Fibroblast of lung (primary cell): ENCODE measurements at regions not wholly inside any gene's neighbourhood (a gene's known extent, or its start where the extent isn't known, plus 50 kb on each side); places are given as distances from the start of the nearest gene placed in this dataset.

Experiments used
- DNase-seq, 2 donors: peaks; one replicate each; pipeline versions ENCODE4 v3.0.0 to v3.0.0-alpha.2; 2010; ENCODE audit warnings: low read depth in 2 of 2
- H2AFZ ChIP-seq: 2 replicates; pipeline ENCODE4 v1.5.1; 2012; ENCODE audit warnings: low read length, control low read depth, inconsistent platforms
- H3K27ac ChIP-seq: 2 replicates; pipeline ENCODE4 v1.5.1; 2011; ENCODE audit warnings: low read length, control low read depth; ENCODE audit not compliant: insufficient read depth
- H3K27me3 ChIP-seq: 2 replicates; pipeline ENCODE4 v1.5.1; 2011; ENCODE audit warnings: mild to moderate bottlenecking, low read length; ENCODE audit not compliant: control insufficient read depth, insufficient read depth
- H3K36me3 ChIP-seq: 2 replicates; pipeline ENCODE4 v1.5.1; 2011; ENCODE audit warnings: low read length; ENCODE audit not compliant: control insufficient read depth, insufficient read depth
- H3K4me1 ChIP-seq: 2 replicates; pipeline ENCODE4 v1.5.1; 2011; ENCODE audit warnings: low read length; ENCODE audit not compliant: control insufficient read depth, insufficient read depth; ENCODE audit errors: extremely low read depth
- H3K4me2 ChIP-seq: 2 replicates; pipeline ENCODE4 v1.5.1; 2011; ENCODE audit warnings: low read length, control low read depth; ENCODE audit not compliant: insufficient read depth; ENCODE audit errors: extremely low read depth
- H3K4me3 ChIP-seq, 4 experiments: fragments of 200-600 bp in 1 of 4; sonication (generic) in 1 of 4; replicated peaks in 1 of 4; 2 replicates each; pipeline ENCODE4 v1.5.1; 2011 to 2016; ENCODE audit warnings: low read length in 4 of 4, low read depth in 3 of 4, mild to moderate bottlenecking in 3 of 4, control low read depth in 2 of 4, inconsistent platforms in 1 of 4, mixed read lengths in 1 of 4; ENCODE audit not compliant: insufficient read depth in 1 of 4; ENCODE audit errors: control extremely low read depth in 1 of 4
- H3K79me2 ChIP-seq: 2 replicates; pipeline ENCODE4 v1.5.1; 2012; ENCODE audit warnings: mild to moderate bottlenecking, low read length, inconsistent platforms; ENCODE audit not compliant: control insufficient read depth, insufficient read depth
- H3K9ac ChIP-seq: 2 replicates; pipeline ENCODE4 v1.5.1; 2011; ENCODE audit warnings: mild to moderate bottlenecking, low read length, control low read depth; ENCODE audit not compliant: insufficient read depth
- H3K9me3 ChIP-seq: 2 replicates; pipeline ENCODE4 v1.5.1; 2012; ENCODE audit warnings: low read depth, low read length; ENCODE audit not compliant: control insufficient read depth, insufficient read depth
- H4K20me1 ChIP-seq: 2 replicates; pipeline ENCODE4 v1.5.1; 2011; ENCODE audit warnings: low read length; ENCODE audit not compliant: control insufficient read depth, insufficient read depth; ENCODE audit errors: extremely low read depth
- CTCF ChIP-seq, 2 donors: IDR thresholded peaks in 1 of 2; conservative IDR thresholded peaks in 1 of 2; 1 replicate in 1 of 2; 2 replicates in 1 of 2; pipeline ENCODE4 v1.5.1; 2011 to 2012; ENCODE audit warnings: low read length in 2 of 2, control low read depth in 1 of 2, inconsistent platforms in 1 of 2, low read depth in 1 of 2, mild to moderate bottlenecking in 1 of 2
- EZH2 ChIP-seq: IDR thresholded peaks from 2 replicates; pipeline ENCODE4 v1.5.1; 2012; ENCODE audit warnings: low read length, control low read depth, mild to moderate bottlenecking; ENCODE audit errors: missing control alignments

GRCh38 chr4:30462445-30463090, 257.6 kb upstream of the PCDH7 start:
- H3K27me3 ChIP-seq: no peaks in the 10 kb centered on the region
- no peaks in the 10 kb centered on the region for H4K20me1 ChIP-seq
- H3K27ac ChIP-seq: no peak overlapping the region
- no peaks in the 10 kb centered on the region for H3K4me1 ChIP-seq
- H3K79me2 ChIP-seq: no peaks in the 10 kb centered on the region
- no peaks in the 10 kb centered on the region for H3K36me3 ChIP-seq
- no peak overlapping the region for H2AFZ ChIP-seq
- no peak overlapping the region for H3K4me2 ChIP-seq
- H3K9me3 ChIP-seq: no peaks in the 10 kb centered on the region
- DNase-seq: no peak
- TF ChIP-seq CTCF (conservative IDR thresholded peaks at IDR 0.05 in 1 of 2, IDR thresholded peaks at IDR 0.05 in 1 of 2; ENCODE audit: low read depth in 1 of 2, low read length in 2 of 2): no peak
- TF ChIP-seq EZH2: no peak
- no peak overlapping the region for H3K9ac ChIP-seq
- H3K4me3 ChIP-seq: no peak overlapping the region

- no peak for TF ChIP-seq EZH2
- TF ChIP-seq CTCF (conservative IDR thresholded peaks at IDR 0.05 in 1 of 2, IDR thresholded peaks at IDR 0.05 in 1 of 2; ENCODE audit: low read depth in 1 of 2, low read length in 2 of 2): no peak
- Histone ChIP-seq H4K20me1 (no peaks in the 10 kb centered on the region), H3K9me3 (no peaks in the 10 kb centered on the region), H3K27ac (no peak overlapping the region), H3K36me3 (no peaks in the 10 kb centered on the region), H3K9ac (no peak overlapping the region), H3K4me3 (no peak overlapping the region), H3K4me2 (no peak overlapping the region), H3K4me1 (no peaks in the 10 kb centered on the region), H2AFZ (no peak overlapping the region), H3K79me2 (no peaks in the 10 kb centered on the region), H3K27me3 (no peaks in the 10 kb centered on the region)
- no peak for DNase-seq
These were observed 248.3 kb upstream of the PCDH7 start for GRCh38 chr4:30471861-30472260.

- TF ChIP-seq EZH2 (no peak), CTCF (conservative IDR thresholded peaks at IDR 0.05 in 1 of 2, IDR thresholded peaks at IDR 0.05 in 1 of 2; ENCODE audit: low read depth in 1 of 2, low read length in 2 of 2) (no peak)
- H3K4me2 ChIP-seq: no peak overlapping the region
- no peak overlapping the region for H3K4me3 ChIP-seq
- H3K27me3 ChIP-seq: no peaks in the 10 kb centered on the region
- no peak overlapping the region for H2AFZ ChIP-seq
- H4K20me1 ChIP-seq: no peaks in the 10 kb centered on the region
- DNase-seq: no peak
- no peak overlapping the region for H3K27ac ChIP-seq
- H3K79me2 ChIP-seq: no peaks in the 10 kb centered on the region
- H3K9ac ChIP-seq: no peak overlapping the region
- H3K36me3 ChIP-seq: no peaks in the 10 kb centered on the region
- no peaks in the 10 kb centered on the region for H3K9me3 ChIP-seq
- no peaks in the 10 kb centered on the region for H3K4me1 ChIP-seq
These were observed 246.9 kb upstream of the PCDH7 start for GRCh38 chr4:30473225-30473624.
